AG04450 (cell line): ENCODE measurements at regions not wholly inside any gene's neighbourhood (a gene's known extent, or its start where the extent isn't known, plus 50 kb on each side); places are given as distances from the start of the nearest gene placed in this dataset.

Experiments used
- CTCF ChIA-PET: fragments of 300-600, 350-600 bp; formaldehyde crosslinking; extraction: SDS; loops from one replicate; lab custom pipeline; 2022; ENCODE audit warnings: antibody characterized with exemption, inconsistent platforms; lab: Charles Lee
- POLR2A ChIA-PET: fragments of 350-600 bp; formaldehyde crosslinking; extraction: SDS; loops from one replicate; lab custom pipeline; 2021; ENCODE audit warnings: antibody characterized with exemption, inconsistent platforms; lab: Yijun Ruan, JAX
- DNase-seq: peaks from one replicate; pipeline ENCODE4 v3.0.0-alpha.2; 2011; ENCODE audit warnings: low read depth, low spot score
- H3K27ac ChIP-seq: one replicate; pipeline ENCODE4 v1.5.1; 2012; ENCODE audit warnings: low read depth, low read length, control low read depth
- H3K27me3 ChIP-seq: one replicate; pipeline ENCODE4 v1.6.0; 2012; ENCODE audit warnings: low read length; ENCODE audit not compliant: control insufficient read depth, insufficient read depth
- H3K4me3 ChIP-seq: 2 replicates; pipeline ENCODE4 v1.5.1; 2011; ENCODE audit warnings: mild to moderate bottlenecking, low read depth, low read length, control low read depth
- H3K9me3 ChIP-seq: 2 replicates; pipeline ENCODE4 v1.5.1; 2012; ENCODE audit warnings: low read length; ENCODE audit not compliant: control insufficient read depth, insufficient read depth
- CTCF ChIP-seq: IDR thresholded peaks from 2 replicates; pipeline ENCODE4 v1.5.1; 2011; ENCODE audit warnings: low read depth, low read length, control low read depth, inconsistent platforms

- ChIA-PET CTCF (no interaction called here), POLR2A (no interaction called here)
- H3K27ac ChIP-seq, result no peak overlapping the region
- no peak for TF ChIP-seq CTCF
- no peak for DNase-seq
- no peaks in the 10 kb centered on the region for H3K27me3 ChIP-seq
- H3K9me3 ChIP-seq, result 0 out of 2 replicates have a peak, but pooled peaks cover 3% of the 10 kb centered on the region
- H3K4me3 ChIP-seq, result no peak overlapping the region
Measured at GRCh38 chr12:115255962-115256361, 572.0 kb upstream of the TBX3 start.

GRCh38 chr12:115255257-115255656 lies 571.3 kb upstream of the TBX3 start:
- TF ChIP-seq CTCF, result no peak
- CTCF ChIA-PET, result no interaction called here
- no peak for DNase-seq

GRCh38 chr12:115253049-115253448 lies 569.1 kb upstream of the TBX3 start:
- TF ChIP-seq CTCF, result no peak
- H3K27me3 ChIP-seq, result no peaks in the 10 kb centered on the region
- CTCF ChIA-PET, result no interaction called here

More at GRCh38 chr12:115255257-115255656, 571.3 kb upstream of the TBX3 start:
- Histone ChIP-seq H3K9me3 (0 out of 2 replicates have a peak, but pooled peaks cover 3% of the 10 kb centered on the region), H3K27me3 (no peaks in the 10 kb centered on the region), H3K4me3 (no peak overlapping the region), H3K27ac (no peak overlapping the region)
- POLR2A ChIA-PET, result no interaction called here

GRCh38 chr12:115251727-115252126 lies 567.8 kb upstream of the TBX3 start:
- Histone ChIP-seq H3K9me3 (0 out of 2 replicates have a peak, but pooled peaks cover 3% of the 10 kb centered on the region), H3K27me3 (no peaks in the 10 kb centered on the region), H3K4me3 (no peak overlapping the region), H3K27ac (no peak overlapping the region)
- POLR2A ChIA-PET, result no interaction called here
- DNase-seq, result no peak
- no peak for TF ChIP-seq CTCF
- CTCF ChIA-PET, result no interaction called here

More at GRCh38 chr12:115253049-115253448, 569.1 kb upstream of the TBX3 start:
- 0 out of 2 replicates have a peak, but pooled peaks cover 3% of the 10 kb centered on the region for H3K9me3 ChIP-seq
- H3K27ac ChIP-seq, result no peak overlapping the region
- no peak for DNase-seq
- no peak overlapping the region for H3K4me3 ChIP-seq
- POLR2A ChIA-PET, result no interaction called here

GRCh38 chr12:115249671-115250278 lies 565.8 kb upstream of the TBX3 start:
- no peak for TF ChIP-seq CTCF
- POLR2A ChIA-PET, result interaction anchor here (0.5 kb wide), 1 partner anchor 22 kb away, joined by 3 read pairs; no protein-coding TSS in a partner anchor

More at GRCh38 chr12:115249671-115250278, 565.8 kb upstream of the TBX3 start:
- no peak for DNase-seq
- Histone ChIP-seq H3K27me3 (no peaks in the 10 kb centered on the region), H3K4me3 (no peak overlapping the region), H3K27ac (no peak overlapping the region), H3K9me3 (0 out of 2 replicates have a peak, but pooled peaks cover 3% of the 10 kb centered on the region)
- CTCF ChIA-PET, result no interaction called here
